SKM-1 (cell line): ENCODE measurements at regions not wholly inside any gene's neighbourhood (a gene's known extent, or its start where the extent isn't known, plus 50 kb on each side); places are given as distances from the start of the nearest gene placed in this dataset.

Experiments
- DNase-seq: peaks from one replicate; lab custom pipeline; 2025; ENCODE audit not compliant: unreplicated experiment; lab: John Stamatoyannopoulos, UW

DNA sequence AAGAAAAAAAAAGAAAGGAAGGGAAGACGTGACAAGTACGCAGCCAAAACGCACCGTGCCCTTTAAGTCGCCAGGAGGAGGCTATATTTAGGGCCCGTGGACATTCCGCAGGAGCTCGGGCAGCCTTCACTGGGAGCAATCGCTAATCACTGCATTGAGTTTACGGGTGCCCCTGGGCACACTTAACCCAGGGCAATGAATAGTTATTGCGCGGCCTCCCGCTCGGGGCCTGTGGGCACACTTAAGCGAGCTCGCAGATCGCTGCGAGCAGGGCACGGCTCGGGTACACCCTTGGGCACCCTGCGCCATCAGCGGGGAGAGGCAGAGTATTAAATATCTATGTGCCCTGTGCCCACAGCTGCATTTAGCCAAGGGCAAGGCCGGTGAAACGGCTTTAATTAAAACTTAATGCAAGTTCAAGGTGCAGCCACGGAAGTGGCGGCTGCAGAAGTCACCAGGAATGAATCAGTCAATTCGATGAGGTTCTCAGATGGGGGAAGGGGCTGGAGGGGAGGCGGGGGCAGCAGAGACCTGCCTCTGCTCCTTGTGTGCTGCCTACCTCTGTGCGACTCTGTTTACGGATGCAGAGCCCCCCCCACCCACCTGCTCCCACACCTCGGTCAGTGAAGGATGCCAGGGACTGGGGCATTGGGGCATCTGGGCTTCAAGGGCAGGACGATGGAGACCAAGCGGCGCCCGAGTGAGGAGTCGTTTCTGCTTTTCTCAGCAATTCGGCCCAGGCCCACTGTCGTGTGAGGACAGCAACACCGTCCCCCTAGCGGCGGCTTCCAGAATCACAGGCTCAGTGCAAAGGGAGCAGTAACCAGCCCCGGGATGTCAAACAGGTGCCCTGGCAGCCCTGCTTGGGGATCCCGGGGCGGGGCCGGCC is 51.8 kb upstream of the TARDBP start:
- DNase-seq: peak; percentile 54

DNA sequence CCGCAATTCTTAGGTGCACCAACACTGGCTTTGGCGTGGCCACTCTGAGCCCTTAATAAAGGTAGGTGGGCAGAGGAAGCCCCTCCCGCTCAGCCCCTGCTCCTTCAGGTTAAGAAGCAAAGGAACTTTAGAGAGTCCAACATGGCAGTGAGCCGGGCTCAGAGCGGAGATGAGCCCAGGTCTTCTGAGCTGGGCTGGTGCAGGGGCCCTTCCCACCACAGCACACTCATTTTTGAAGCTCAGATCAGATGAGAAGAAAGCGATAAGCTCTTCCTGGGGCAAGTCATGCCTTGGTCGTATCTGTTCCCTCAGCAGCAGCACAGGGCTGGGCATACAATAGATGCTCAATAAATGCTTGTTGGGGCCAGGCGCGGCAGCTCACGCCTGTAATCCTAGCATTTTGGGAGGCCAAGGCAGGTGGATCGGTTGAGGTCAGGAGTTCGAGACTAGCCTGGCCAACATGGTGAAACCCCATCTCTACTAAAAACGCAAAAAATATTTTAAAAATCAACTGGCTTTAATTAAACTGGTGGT is 51.1 kb upstream of the TARDBP start:
- no peak for DNase-seq

DNA sequence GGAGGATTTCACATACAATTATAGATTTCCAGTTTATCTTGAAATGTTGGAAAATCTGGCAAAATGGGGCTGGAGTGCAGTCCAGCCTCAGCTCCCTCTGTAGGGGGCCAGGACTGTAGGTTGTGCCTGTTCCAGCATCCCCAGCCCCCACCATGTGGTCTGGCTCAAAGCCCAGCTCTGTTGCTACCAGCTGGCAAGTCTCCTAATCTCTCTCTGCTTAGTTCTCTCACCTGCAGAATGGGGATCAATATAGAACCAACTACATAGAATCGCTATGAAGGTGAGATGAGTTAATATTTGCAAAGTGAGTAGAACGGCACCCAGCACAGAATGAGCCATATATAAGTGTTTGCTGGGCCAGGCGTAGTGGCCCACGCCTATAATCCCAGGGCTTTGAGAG is 50.0 kb upstream of the TARDBP start:
- no peak for DNase-seq
